Muscle of leg (tissue), 3 donors: ENCODE measurements at regions not wholly inside any gene's neighbourhood (a gene's known extent, or its start where the extent isn't known, plus 50 kb on each side); places are given as distances from the start of the nearest gene placed in this dataset.
"Not testable (repeated sequence)": the region's sequence is repeated elsewhere in the genome, so short reads cannot be mapped to it uniquely, and the experiment has no call there.

Experiments used
- DNase-seq: peaks from one replicate; pipeline ENCODE4 v3.0.0; 2013
- H3K27ac ChIP-seq: one replicate; pipeline ENCODE4 v1.5.1; 2013; ENCODE audit warnings: mild to moderate bottlenecking, low read length, control low read depth
- H3K27me3 ChIP-seq: one replicate; pipeline ENCODE4 v1.6.1; 2013; ENCODE audit warnings: low read length; ENCODE audit not compliant: control insufficient read depth, insufficient read depth
- H3K36me3 ChIP-seq: one replicate; pipeline ENCODE4 v1.6.1; 2013; ENCODE audit warnings: low read length; ENCODE audit not compliant: control insufficient read depth, insufficient read depth
- H3K4me1 ChIP-seq: one replicate; pipeline ENCODE4 v1.6.1; 2013; ENCODE audit warnings: low read length; ENCODE audit not compliant: control insufficient read depth, insufficient read depth
- H3K4me3 ChIP-seq: one replicate; pipeline ENCODE4 v1.5.1; 2013; ENCODE audit warnings: low read length, control low read depth
- H3K9me3 ChIP-seq: replicated peaks from 2 replicates; pipeline ENCODE4 v1.6.1; 2013; ENCODE audit warnings: low read depth, low read length; ENCODE audit not compliant: control insufficient read depth
- WGBS: methylation state at CpG from one replicate; pipeline ENCODE4 v1.1.5; 2013; ENCODE audit warnings: missing lambda C conversion rate; ENCODE audit not compliant: insufficient coverage; 5-methylcytosine and 5-hydroxymethylcytosine counted together

DNA sequence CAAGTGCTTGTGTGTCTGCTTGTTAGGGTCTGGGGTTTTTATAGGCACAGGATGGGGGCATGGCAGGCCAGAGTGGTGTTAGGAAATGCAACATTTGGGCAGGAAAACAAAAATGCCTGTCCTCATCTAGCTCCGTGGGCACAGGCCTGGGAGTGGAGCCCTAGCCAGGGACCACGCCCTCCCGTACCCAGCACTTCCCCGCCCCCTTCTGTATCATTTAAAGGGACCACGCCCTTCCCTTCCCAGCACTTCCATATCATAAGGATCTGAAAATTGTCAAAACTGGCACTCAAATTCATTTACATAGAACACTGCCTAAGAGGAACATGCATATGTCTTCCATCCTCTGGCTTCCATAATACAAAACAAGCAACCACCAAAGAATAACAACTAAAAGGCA is 185.8 kb downstream of the B3GLCT start:
- WGBS = 44% methylated on average over 3 of the region's 5 CpGs
- no peaks in the 10 kb centered on the region for H3K9me3 ChIP-seq
- H3K4me3 ChIP-seq = no peak overlapping the region
- DNase-seq = no peak
- H3K4me1 ChIP-seq = no peaks in the 10 kb centered on the region
- no peak overlapping the region for H3K27ac ChIP-seq
- no peaks in the 10 kb centered on the region for H3K36me3 ChIP-seq
- no peaks in the 10 kb centered on the region for H3K27me3 ChIP-seq

- WGBS = 90% methylated on average over 2 of the region's 4 CpGs
- no peaks in the 10 kb centered on the region for H3K27me3 ChIP-seq
- no peaks in the 10 kb centered on the region for H3K4me1 ChIP-seq
- no peak for DNase-seq
- H3K9me3 ChIP-seq = peaks cover 4% of the 10 kb centered on the region
- H3K36me3 ChIP-seq = no peaks in the 10 kb centered on the region
- H3K4me3 ChIP-seq = no peak overlapping the region
- H3K27ac ChIP-seq = no peak overlapping the region
Measured at GRCh38 chr13:31394506-31394905, 194.7 kb downstream of the B3GLCT start.

DNA sequence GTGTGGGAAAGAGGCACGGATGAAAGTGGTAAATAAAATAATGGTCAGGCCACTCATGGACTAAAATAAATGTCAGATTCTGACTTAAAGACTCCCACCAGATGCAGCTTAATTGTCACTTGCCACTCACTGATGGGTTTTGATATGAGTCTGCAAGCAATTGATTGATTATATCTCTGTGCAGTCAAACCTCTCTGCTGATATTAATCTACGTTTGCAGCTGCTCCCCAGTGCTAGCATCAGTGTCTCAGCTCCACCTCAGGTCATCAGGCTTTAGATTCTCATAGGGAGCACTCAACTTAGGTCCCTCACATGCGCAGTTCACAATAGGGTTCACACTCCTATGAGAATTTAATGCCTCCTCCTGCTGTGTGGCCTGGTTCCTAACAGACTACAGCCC is 195.3 kb downstream of the B3GLCT start:
- peaks cover 6% of the 10 kb centered on the region for H3K9me3 ChIP-seq
- H3K36me3 ChIP-seq = no peaks in the 10 kb centered on the region
- no peak overlapping the region for H3K27ac ChIP-seq
- H3K27me3 ChIP-seq = no peaks in the 10 kb centered on the region
- H3K4me3 ChIP-seq = no peak overlapping the region
- DNase-seq = no peak
- WGBS = 86% methylated on average over 2 of the region's 3 CpGs
- no peaks in the 10 kb centered on the region for H3K4me1 ChIP-seq

DNA sequence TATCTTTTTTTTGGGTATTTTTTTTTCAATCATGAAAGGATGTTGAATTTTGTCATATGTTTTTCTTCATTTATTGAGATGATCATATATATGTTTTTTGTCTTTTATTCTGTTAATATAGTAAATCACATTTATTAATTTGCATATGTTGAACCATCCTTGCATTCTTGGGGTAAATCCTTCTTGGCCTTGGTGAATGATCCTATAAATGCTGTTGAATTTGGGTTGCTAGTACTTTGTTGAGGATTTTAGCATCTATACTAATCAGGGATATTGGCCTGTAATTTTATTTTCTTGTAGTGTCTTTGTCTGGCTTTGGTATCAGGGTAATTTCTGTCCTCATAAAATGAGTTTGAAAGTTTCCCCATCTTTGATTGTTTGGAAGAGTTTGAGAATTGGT is 199.9 kb downstream of the B3GLCT start:
- H3K4me1 ChIP-seq = no peaks in the 10 kb centered on the region
- H3K27ac ChIP-seq = no peak overlapping the region
- peaks cover 6% of the 10 kb centered on the region for H3K9me3 ChIP-seq
- H3K4me3 ChIP-seq = no peak overlapping the region
- no peak for DNase-seq
- no peaks in the 10 kb centered on the region for H3K27me3 ChIP-seq
- H3K36me3 ChIP-seq = no peaks in the 10 kb centered on the region

DNA sequence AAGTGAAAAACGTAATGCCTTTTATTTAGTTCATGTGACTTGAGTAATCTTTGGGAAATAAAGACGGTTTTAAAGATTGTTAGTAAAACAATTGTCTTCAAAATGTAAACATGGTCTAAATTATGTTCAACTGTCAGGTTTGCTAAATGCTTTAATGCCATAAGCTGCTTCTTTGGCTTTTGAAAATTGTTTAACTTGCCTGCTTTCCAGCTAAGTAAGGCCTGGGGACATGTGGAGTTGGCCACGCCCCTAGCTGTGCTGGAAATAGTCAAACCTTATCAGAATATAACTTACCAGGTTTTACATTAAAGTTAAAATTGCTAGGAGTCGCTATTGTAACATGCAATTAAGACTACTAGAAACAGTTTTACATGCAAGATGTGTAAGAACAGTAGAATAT is 203.9 kb downstream of the B3GLCT start:
- not testable (repeated sequence) for H3K27me3 ChIP-seq, H3K36me3 ChIP-seq, H3K9me3 ChIP-seq, DNase-seq, H3K4me1 ChIP-seq, H3K27ac ChIP-seq, H3K4me3 ChIP-seq
- whole genome bisulfite sequencing = no CpG with 5 or more reads among the region's 4 CpGs

DNA sequence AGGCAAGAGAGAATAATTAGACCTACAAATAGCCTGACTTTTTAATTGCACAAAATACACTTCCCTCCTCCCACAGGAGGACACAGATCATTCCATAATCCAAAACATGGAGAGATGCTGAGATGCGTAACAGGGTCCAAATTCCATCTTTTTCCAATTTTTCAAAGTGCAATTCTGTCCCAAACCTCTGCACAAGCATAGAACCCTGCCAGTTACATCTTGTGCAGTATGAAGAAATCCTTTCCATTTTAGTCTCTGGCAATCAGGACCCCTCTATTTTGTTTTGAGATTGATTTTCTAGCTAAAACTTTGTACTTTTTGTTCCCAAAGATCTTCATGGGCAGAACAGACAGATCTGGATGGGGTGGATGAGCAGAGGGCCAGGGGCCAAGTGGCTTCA is 209.2 kb downstream of the B3GLCT start:
- Histone ChIP-seq H3K27me3 (no peaks in the 10 kb centered on the region), H3K9me3 (no peaks in the 10 kb centered on the region), H3K4me1 (no peaks in the 10 kb centered on the region), H3K4me3 (no peak overlapping the region), H3K36me3 (no peaks in the 10 kb centered on the region), H3K27ac (no peak overlapping the region)
- no peak for DNase-seq
- no CpG with 5 or more reads among the region's 1 CpG for WGBS

DNA sequence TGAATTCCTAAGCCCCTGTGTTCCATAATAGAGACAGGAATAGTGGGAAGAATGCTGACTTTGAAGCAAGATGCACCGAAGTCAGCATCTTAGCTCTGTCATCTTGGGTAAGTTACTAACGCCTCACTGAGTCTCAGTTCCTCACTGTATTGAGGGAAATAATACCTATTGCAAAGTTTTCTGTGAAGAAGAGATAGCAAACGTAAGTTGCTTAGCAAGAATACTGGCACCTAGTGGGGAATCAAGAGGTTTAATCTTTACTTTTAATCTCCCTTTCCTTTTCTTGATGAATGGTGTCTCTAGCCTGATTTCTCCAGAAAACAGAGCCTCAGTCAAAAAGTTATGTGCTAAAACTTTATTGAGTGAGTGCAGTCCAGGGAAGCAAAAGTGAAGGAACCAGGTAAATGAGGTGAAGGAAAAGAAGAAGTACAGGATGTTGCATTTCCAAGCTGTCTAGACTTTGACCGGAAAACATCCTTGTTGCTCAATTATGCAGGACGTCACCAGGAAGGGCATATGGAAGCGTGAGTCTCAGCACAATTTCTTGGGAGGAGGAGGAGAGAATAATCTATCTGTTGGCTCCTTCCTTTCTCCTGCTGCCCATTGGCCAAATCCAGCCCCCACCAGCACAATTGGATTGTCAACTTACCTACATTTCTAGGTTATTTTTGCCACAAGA is 210.0 kb downstream of the B3GLCT start:
- H3K36me3 ChIP-seq = no peaks in the 10 kb centered on the region
- H3K27me3 ChIP-seq = no peaks in the 10 kb centered on the region
- no peaks in the 10 kb centered on the region for H3K9me3 ChIP-seq
- DNase-seq = no peak
- WGBS = 100% methylated on average over 2 of the region's 6 CpGs
- H3K4me1 ChIP-seq = no peaks in the 10 kb centered on the region
- H3K27ac ChIP-seq = no peak overlapping the region
- no peak overlapping the region for H3K4me3 ChIP-seq

GRCh38 chr13:31413516-31413915 is 213.7 kb downstream of the B3GLCT start:
- no peaks in the 10 kb centered on the region for H3K27me3 ChIP-seq
- H3K9me3 ChIP-seq = no peaks in the 10 kb centered on the region
- H3K36me3 ChIP-seq = no peaks in the 10 kb centered on the region
- DNase-seq = no peak
- no peaks in the 10 kb centered on the region for H3K4me1 ChIP-seq
- H3K4me3 ChIP-seq = no peak overlapping the region
- no peak overlapping the region for H3K27ac ChIP-seq
- 100% methylated on average over 1 of the region's 3 CpGs for WGBS

GRCh38 chr13:31416066-31416465 is 216.3 kb downstream of the B3GLCT start:
- Histone ChIP-seq H3K36me3 (no peaks in the 10 kb centered on the region), H3K27ac (no peak overlapping the region), H3K4me3 (no peak overlapping the region), H3K4me1 (no peaks in the 10 kb centered on the region), H3K27me3 (no peaks in the 10 kb centered on the region), H3K9me3 (no peaks in the 10 kb centered on the region)
- DNase-seq = no peak
- 70% methylated on average over 2 of the region's 4 CpGs for WGBS

- Histone ChIP-seq H3K4me1 (no peaks in the 10 kb centered on the region), H3K27me3 (peaks cover 4% of the 10 kb centered on the region), H3K36me3 (no peaks in the 10 kb centered on the region), H3K27ac (no peak overlapping the region), H3K4me3 (no peak overlapping the region), H3K9me3 (no peaks in the 10 kb centered on the region)
- no CpG with 5 or more reads among the region's 2 CpGs for WGBS
- no peak for DNase-seq
Measured at GRCh38 chr13:31418186-31418585, 218.4 kb downstream of the B3GLCT start.

DNA sequence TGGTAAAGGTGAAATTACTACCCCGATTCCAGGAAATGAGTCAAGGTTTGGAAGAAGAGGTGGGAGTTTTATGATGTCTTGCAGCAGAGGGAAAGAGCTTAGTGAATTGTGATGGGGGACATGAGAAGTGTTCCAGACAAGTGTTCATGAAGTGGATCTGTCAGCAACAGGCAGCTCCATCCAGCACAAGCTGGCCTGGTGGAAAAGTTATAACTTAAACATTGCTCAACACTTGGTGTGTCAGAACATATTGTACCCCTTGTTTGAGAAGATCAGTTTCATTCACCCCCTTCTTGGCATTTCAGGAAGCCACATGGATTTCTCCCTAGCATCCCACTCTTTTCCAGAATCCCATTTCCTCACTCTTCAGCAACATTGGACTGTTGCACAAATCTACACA is 222.0 kb downstream of the B3GLCT start:
- Histone ChIP-seq H3K9me3 (no peaks in the 10 kb centered on the region), H3K4me1 (no peaks in the 10 kb centered on the region), H3K27me3 (peaks cover 4% of the 10 kb centered on the region), H3K27ac (no peak overlapping the region), H3K4me3 (no peak overlapping the region), H3K36me3 (no peaks in the 10 kb centered on the region)
- WGBS = 27% methylated on average over 1 of the region's 1 CpG
- no peak for DNase-seq
